Germinal center (tissue), 1 donor: ENCODE measurements at regions not wholly inside any gene's neighbourhood (a gene's known extent, or its start where the extent isn't known, plus 50 kb on each side); places are given as distances from the start of the nearest gene placed in this dataset.

ENCODE experiments used
- DNase-seq: peaks from one replicate; pipeline ENCODE4 v3.0.0; 2012; ENCODE audit warnings: mixed read lengths, low spot score

DNA sequence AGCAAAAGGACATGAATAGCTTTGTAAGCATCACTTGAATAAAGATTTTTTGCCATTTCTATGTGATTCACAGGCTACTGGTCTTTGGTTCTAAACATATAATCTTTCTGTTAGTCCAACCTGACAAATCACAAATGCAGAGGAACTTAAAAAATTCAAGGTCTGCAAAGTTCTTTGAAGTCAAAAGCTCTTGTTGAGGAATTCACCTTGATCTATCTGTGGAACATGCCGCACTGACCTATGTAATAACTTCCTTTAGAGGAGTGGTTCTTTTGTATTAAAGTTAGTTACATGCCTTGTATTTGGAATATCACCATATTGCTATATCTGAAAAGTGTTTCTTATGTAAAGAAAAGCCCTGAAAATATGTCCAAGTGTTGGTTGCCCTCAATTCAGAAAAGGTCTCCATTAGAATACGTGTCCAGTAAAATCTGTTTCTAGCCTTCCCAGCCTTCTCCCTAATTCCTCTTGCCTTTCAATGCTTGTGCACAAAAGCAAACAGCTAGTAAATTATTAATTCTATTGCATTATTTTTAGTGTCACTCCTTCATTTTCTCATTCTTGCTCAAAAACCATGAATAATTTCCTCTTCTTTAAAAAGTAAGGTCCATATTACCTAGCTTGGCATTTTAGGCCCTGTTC, 1192.8 kb downstream of the FLRT2 start:
- DNase-seq, result no peak

DNA sequence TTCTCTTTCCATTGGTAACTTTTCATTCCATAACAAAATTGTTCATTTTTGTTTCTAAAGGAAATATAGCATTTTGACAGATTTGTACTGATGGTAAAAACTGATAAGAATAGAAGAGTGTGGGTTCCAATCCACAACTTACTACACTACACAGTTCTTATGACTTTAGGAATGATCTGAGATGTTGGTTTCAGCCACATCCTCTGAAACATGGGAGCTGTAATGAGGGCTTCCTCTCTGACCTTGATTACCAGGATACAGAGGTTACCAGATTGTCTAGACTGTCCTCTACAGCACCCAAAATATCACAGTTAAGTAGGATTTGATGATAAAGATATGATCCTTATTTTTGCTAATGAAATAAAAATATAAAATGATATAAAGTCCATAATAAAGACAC, 1184.6 kb downstream of the FLRT2 start:
- no peak for DNase-seq

DNA sequence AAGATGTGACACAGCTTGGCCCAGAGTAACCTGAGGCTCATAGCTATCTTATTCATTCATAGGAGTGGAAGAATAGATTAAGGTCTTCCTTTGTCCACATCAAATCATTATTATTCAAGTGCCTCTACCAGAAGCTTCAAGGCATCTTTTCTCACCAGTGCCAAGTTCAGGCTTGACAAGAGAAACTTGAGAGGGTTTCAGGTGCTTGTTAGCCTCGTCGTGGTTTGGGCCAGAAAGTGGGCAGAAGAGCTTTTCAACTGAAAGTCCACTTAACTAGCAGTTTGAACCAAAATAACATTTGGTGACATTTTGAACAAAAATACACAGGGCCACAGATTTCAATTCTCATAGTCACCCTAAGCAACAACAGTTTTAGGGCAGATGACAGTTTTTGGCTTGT, 1184.2 kb downstream of the FLRT2 start:
- no peak for DNase-seq

DNA sequence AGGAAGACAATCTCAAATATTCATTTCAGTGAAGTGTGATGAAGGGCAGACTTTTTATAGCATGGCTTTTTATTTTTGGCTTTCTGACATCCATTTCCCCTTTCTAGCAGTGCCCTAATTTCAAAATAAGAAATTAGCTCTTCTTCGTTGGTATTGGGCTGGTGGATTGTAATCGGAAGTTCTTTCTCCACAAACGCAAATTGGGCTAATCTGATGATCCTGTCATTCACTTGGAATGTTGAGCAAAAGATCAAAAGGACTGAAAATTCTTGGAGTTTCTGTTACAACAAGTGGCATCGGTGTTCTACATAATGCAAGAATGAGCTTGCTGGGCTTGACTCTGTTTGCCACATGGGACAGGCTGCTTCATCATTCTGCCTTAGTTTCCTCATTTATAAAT, 1182.8 kb downstream of the FLRT2 start:
- DNase-seq, result no peak

DNA sequence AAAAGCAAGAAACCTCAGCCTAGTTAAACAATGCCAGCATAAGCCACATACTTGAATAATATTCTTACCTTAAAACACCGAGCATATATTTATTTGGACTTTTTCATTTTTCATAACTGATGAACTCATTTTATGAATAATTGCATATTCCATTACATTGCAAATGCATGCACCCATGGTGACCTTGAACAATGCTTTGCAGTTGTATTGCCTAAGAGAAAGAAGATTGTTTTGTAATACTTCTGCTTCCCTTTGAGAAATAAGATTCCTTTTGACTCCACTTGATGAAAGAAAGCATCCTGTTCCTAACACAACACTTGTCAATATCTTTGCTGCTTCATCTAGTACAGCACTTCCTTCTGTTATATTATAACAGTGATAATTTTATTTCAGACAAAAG, 1182.2 kb downstream of the FLRT2 start:
- no peak for DNase-seq

DNA sequence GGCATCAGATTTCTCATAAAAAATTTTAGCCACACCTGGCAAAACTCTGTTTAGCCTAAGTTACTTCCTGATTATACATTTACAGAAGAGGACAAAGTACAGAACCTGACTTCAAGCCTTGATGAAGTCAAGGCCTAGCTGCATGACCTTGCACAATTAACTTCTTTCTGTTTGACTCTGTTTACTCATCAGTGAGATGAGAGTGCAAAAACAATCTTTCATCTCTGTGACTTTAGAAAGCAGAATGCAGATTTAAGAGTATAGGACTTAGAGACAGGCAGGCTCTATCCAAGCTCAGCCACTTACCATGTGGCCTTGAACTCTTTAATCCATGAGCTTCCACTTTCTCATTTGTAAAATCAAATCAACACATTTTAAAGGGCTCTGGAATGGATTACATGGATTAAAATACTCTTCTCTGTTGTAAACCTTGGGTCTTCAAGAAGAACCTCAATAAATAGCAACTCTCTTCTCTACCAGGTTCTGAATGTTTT, 1178.9 kb downstream of the FLRT2 start:
- DNase-seq, result no peak

DNA sequence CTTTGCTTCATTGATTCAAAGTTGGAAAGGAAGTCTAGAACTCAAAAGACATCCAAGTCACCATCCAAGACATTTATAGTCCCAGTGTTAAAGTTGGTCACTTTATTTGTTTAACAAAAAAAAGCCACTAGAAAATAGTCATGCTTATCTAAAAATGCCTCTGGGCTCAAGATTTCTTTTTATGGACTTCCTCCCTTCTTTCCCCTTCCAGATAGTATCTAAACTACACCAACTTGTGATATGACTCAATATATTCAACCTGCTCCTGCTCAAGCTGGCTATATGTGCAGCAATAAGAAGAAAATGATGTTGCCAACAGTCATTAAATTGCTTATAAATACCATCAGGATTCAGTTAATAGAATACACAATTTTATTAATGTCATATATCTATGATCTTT, 1177.1 kb downstream of the FLRT2 start:
- no peak for DNase-seq

DNA sequence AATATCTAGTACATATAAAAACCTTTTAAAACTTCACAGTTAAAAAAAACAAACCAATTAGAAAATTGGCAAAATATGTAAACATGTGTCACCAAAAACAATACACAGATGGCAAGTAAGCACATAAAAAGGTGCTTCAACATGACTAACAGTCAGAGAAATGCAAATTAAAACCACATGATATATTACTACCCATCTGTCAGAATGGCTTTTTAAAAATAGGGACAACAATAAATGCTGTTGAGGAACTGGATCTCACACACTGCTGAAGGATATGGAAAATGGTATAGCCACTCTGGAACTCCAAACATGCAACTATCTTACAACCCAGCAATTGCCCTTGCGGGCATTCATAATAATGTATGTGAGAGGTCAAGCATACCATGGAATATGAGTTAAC, 1153.6 kb downstream of the FLRT2 start:
- DNase-seq, result no peak

DNA sequence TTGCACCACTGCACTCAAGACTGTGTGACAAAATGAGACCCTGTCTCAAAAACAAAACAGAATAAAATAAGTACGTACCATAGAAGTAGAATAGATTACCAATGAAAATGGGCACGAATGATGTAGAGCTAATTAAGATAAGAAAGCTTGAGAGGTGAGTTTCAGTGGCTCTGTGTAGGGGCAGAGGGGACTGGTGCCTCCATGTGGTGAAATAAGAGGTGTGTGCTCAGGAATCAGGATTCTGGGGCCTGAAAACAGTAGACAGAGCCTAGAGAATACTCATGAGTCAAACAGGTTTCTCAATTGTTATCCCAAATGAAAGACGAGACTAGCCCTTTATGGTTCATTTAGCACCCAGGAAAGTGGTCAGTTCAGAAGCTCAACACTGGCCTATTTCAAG, 1145.1 kb downstream of the FLRT2 start:
- DNase-seq, result no peak

DNA sequence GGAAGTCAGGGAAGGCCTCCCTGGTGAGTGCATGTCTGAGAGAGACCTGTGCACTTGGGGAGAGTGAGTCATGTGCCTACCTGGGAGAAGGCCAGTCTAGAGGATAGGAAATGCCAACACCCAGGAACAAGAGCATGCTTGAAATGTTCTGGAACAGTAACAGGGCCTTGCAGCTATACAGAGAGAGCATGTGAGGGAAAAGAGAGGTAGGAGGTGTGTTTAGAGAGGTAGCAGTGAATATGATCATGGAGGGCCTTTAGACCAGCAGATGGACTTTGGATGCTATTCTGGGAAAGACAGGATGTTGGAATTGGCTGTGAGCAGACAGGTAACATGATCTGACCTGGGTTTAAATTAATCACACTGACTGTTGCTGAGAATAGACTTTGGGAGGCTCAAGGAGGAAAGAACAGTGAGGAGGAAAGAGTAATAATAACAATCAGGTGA, 1143.6 kb downstream of the FLRT2 start:
- no peak for DNase-seq

DNA sequence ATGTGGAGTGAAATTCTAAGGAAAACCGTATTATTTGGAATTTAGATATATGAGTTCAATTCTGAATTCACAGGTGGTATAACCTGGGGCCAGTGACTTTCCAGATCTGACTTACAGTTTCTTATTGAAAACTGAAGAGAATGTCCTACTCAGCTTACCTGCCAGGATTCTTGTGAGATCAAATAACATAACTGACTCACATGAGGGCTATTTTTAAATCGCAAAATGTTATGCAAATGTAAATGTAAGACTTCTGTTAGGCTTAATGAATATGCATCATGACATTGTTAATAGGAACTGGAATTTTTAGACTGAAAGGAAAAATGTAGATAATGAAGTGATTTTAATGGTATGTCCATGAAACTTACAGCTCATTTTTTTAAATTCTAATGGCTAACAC, 1142.1 kb downstream of the FLRT2 start:
- no peak for DNase-seq

DNA sequence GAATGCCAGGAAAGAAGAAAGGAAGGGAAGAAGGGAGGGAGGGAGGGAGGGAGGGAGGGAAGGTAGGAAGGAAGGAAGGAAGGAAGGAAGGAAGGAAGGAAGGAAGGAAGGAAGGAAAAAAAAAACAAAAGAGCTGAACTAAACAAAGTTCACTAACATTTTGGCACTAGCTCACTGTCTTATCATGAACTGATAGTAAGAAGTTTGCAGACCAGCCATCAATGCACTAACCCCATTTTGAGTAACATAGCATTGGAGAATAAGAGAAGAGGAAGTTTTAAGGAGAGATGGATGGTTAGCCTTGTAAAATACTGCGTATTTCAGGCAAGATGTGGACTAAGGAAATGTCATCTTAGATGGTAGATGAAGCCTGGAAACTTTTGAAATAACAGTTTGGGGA, 1136.0 kb downstream of the FLRT2 start:
- DNase-seq, result no peak

DNA sequence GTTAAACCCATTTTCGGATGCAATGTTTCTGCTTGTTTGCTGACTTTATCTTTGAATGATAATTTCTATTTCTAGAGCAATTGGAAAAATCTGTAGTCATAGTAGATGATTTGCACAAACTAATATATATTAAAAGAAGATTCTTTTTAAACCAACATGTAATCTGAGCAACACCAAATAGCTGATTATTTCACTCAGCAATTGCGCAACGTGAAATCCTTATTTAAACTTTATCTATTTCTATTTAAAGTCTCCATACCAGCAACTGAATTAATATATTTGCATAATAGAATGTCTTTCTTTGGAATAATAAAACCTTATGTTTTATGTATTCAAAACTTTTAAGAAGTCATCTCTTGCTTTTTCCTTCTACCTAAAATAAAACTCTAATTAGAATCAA, 1132.4 kb downstream of the FLRT2 start:
- DNase-seq, result no peak

DNA sequence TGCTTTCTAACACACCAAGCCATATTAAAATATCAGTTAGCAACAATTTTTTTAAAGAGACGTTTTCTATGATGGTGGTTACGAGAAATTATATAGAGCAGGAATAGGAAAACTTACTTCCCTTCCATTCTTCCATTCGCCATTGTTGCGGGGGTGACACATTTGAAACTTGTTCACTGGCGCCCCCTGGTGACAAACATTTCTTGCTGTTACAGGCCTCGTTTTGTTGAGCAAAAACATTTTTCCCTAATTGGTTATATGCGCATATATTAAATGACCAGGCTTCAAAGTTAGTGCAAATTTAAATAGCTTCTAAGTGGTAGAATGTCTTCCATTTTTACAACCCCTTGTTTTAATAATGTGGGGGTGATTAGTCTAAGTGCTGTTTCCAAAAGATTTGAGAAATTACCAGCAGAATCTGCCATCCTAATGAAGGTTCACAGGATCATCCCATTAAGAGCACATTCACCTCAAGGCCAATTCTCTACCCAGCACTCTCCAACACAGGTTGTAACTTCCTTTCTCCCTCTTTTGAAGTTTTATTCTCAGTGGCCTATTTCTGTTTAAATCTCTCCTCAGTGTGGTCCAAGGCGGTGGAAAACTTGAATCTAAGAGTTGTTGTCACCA, 1124.7 kb downstream of the FLRT2 start:
- DNase-seq, result no peak

DNA sequence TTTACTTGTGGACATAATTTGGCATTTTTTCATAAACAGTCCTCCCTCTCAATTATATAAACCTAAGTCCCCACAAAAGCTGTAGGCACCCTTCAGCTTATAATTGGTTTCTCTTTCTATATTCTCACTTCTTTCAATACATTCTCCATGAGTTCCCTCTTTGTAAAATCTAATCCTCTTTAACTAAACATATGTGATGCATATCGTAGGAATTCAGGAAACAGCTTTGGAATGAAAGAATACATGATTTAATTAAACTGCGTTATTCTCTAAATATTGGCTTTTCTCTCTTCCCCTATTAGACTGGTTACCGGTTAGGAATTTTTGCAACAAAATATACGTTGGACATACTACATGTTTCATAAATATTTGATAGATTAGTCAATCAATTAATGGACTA, 1122.6 kb downstream of the FLRT2 start:
- DNase-seq, result no peak

DNA sequence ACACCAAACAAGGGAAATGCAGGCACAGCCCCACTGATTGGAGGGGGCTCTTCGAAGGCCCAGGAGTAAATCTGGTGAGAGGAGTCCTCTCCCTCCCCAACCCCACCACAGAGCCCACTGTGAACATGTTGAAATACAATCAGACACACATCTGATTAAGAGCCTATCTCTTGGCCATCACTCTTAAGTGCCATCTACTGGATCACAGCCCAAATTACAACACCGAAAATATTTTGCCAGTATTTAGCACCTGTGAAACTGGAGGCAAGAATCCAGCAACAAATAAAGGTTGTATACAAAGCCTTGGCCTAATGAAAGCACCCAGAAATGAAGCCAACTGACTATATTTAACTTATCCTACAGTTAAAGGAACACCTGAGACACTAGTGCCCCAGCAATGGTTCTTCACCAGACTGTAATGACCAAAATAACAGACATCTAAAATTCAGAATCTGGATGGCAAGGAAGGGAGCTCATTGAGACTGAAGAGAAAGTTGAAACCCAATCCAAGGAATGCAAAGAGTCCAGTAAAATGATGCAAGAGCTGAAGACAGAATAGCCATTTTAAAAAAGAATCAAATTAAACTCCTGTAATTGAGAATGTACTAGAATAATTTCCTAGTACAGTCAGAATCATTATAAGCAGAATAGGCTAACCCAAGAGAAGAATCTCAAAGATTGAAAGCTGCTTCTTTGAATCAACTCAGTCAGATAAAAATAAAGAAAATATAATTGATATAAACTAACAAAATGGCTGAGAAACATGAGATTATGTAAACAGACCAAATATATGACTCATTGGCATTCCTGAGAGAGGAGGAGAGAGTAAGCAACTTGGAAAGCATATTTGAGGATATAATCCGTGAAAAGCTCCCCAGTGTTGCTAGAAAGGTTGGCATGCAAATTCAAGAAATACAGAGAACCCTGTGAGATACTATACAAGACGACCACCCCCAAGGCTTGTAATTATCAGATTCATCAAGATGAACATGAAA, 1117.0 kb downstream of the FLRT2 start:
- no peak for DNase-seq

DNA sequence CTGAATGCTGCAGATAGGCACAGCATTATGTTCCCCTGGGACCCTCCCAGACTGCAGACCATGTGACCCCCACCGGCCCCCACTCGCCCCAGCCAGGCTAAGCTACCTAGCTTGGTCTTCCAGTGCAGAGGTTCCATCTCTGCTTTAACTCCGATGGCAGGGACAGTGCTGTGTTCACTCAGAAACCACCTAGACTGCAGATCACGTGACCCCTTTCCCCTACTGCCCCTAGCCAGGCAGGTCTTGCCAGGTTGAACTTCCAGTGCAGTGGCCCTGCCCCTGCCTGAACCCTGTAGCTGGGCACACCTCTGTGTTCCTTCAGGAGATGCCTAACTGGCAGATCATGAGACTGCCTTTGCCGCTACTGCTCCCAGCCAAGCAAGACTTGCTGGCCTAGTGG, 1116.2 kb downstream of the FLRT2 start:
- DNase-seq, result no peak

DNA sequence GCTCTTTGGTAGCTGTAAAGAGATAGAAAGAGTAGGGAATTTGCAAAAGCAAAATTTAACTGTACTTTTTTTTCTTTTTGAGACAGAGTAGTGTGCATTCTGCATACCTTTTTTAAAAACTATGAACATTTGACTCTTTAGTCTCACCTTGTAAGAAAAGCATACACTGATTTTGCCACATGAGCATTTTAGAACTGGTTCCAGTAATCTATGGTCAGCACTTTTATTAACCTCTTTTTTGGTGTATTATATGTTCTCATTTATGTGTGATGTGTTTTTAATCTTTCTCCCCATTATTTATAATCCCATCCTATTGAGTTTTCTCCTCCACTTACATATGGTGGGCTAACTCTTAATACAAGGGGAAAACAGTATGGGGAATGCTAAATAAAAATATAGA, 1111.4 kb downstream of the FLRT2 start:
- DNase-seq, result no peak

DNA sequence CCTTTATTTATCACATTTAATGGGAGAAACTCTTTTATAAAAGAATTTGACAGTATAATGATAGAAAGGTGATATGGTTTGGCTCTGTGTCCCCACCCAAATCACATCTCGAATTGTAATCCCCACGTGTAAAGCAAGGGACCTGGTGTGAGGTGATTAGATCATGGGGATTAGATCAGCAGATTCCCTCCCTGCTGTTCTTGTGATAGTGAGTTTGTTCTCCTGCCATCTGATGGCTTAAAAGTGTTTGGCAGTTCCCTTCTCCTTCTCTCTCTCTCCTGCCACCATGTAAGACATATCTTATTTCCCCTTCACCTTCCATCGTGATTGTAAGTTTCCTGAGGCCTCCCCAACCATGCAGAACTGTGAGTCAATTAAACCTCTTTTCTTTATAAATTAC, 1110.3 kb downstream of the FLRT2 start:
- no peak for DNase-seq

DNA sequence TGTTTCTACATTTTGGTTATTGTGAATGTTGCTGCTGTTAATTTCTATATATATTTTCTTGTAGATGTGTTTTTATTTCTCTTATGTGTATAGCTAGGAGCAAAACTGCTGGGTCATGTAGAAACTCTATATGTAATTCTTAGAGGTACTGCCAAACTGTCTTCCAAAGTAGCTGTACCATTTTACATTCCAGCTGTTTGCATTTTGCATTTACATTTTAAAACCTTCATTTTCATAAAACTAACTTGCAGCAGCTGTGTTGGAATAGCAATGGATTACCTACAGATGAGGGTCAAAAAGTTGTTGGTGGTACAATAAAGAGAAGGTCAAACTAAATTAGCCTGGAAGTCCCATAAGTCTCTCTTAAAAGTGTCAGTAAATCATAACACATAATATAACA, 1109.7 kb downstream of the FLRT2 start:
- no peak for DNase-seq

DNA sequence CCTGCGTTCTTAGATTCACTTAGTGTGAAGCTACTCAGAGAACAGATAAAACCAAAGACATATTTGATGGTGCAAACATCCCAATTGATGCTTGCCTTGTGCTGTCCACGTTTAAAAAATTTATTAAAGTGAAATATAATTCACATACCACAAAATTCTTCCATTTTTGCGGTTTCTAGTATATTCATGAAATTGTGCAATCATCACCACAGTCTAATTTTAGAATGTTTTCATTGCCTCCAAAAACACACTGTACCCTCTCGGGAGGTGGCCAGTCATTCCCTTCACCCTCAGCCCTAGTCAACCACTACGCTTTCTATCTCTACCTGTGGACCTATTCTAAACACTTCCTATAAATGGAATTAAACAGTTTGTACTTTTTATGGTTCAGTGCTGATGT, 1109.2 kb downstream of the FLRT2 start:
- no peak for DNase-seq

DNA sequence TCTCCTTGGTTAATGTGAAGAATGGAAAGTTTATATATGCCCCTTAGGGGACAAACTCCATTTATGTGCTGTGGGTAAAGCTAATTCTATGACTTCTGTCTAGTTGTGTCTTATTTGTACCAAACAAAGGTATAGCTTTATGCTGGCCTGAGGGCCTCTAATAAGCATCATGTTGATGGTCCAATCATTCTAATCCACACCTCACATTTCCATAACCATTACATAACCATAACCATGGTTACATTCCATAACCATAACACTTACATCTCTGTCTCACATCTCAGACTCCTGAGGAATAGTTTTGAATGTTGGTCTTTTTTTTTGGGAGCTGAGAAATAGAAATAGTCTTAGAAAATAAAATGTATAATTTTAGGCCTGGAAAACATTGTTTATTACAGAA, 1097.1 kb downstream of the FLRT2 start:
- no peak for DNase-seq

DNA sequence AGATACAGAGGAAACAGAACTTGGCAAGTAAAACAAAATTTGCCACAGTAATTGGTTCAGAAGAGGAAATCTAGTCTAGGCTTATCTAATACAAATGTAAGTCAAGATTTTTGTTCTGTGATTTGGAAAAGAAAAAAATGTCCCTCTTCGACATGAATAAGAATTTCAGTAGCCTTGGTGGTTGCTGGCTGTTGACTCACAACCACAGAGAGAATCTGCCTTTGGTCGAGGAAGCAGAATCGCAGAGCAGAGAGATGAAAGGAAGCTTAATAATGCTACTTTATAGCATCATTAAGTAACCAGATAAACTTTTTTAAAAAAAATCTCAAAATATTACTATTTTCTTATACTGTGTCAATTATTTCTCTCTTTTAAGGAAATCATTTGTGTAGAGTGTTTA, 1096.6 kb downstream of the FLRT2 start:
- DNase-seq, result no peak
